ENCODE measurements at regions not wholly inside any gene's neighbourhood (a gene's known extent, or its start where the extent isn't known, plus 50 kb on each side); places are given as distances from the start of the nearest gene placed in this dataset.

DNA sequence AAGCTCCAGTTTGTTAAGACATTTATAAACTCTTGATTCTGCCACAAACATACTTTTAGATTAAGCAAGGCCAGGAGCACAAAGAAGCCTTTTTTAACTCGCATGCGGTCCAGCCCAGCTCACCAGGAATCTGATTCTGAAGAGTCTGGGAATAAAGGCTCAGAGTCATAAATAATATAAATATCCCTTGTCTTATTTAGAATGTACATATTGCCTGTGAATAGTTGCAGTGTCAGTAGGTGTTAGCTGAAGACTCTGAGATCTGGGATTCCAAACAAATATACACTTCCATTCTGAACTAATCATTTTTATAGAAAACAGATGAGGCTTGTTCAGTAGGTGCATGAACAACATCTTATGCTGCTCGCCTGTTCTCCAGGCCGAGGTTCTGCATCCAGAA, 59.1 kb upstream of the ELAC2 start:
- FAIRE-seq = no peak

- no peak for FAIRE-seq
Measured at GRCh38 chr17:13074026-13074425, 56.2 kb upstream of the ELAC2 start.

- no peak for FAIRE-seq
Measured at GRCh38 chr17:13073018-13073417, 55.2 kb upstream of the ELAC2 start.

DNA sequence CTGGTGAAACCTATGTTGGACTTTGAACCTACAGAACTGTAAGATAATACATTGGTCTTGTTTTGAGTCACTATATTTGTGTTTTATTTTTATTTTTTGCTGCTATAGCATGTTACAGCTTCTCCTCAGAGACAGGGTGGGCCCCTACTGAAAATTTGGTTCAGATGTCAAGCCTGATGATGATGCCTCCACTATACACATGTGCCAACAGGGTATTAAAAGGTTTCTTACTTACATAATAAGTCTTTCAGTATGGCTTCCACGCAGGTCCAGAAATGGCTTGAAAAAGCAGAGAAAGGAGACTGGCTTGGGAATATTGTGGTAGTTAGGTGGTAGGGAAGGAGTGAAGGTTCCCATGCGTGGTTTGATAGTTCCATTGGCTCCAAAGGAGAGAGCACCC, 52.9 kb upstream of the ELAC2 start:
- no peak for FAIRE-seq

- FAIRE-seq = no peak
Measured at GRCh38 chr17:13067629-13068303, 49.9 kb upstream of the ELAC2 start.

Data from islet of Langerhans (tissue), 1 donor.